AG04449 (cell line): ENCODE measurements at regions not wholly inside any gene's neighbourhood (a gene's known extent, or its start where the extent isn't known, plus 50 kb on each side); places are given as distances from the start of the nearest gene placed in this dataset.

Experiments used
- CTCF ChIA-PET: fragments of 350-600 bp; formaldehyde crosslinking; extraction: SDS; loops from one replicate; lab custom pipeline; 2021; ENCODE audit warnings: antibody characterized with exemption; lab: Yijun Ruan, JAX
- POLR2A ChIA-PET: fragments of 400-600, 350-600 bp; formaldehyde crosslinking; extraction: SDS; loops from one replicate; lab custom pipeline; 2020; ENCODE audit warnings: antibody characterized with exemption, inconsistent platforms; lab: Yijun Ruan, JAX
- DNase-seq: peaks from one replicate; pipeline ENCODE4 v3.0.0-alpha.2; 2010; ENCODE audit warnings: low read depth, low spot score
- H3K4me3 ChIP-seq: 2 replicates; pipeline ENCODE4 v1.5.1; 2011; ENCODE audit warnings: low read depth, mild to moderate bottlenecking, control low read depth, low read length
- TF ChIP-seq, protein P1 (sequence below): IDR thresholded peaks from one replicate; pipeline ENCODE4 v1.5.1; 2011; ENCODE audit warnings: mild to moderate bottlenecking, moderate library complexity, low read length, control low read depth, inconsistent platforms; ENCODE audit not compliant: insufficient read depth; ENCODE audit errors: missing control alignments

DNA sequence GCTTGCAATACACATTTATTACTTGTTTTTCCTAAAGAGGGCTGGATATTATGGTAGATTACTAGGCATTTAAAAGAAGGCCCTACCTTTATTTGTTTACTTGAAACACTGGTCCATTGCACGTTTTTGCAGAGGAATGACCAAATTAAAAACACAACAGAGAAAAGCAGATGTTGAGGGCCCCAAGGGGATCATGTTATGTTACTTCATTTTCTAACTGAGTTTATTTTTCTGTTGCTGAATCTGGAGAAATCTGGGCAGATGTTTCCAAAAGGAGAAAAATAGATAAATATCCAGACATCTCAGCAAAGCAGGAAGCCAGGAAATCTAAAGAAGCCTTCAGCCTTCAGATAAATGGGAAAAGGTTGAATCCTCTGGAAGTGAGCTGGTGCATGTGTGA lies 353.0 kb downstream of the NDFIP2 start:
- TF ChIP-seq, protein P1, sequence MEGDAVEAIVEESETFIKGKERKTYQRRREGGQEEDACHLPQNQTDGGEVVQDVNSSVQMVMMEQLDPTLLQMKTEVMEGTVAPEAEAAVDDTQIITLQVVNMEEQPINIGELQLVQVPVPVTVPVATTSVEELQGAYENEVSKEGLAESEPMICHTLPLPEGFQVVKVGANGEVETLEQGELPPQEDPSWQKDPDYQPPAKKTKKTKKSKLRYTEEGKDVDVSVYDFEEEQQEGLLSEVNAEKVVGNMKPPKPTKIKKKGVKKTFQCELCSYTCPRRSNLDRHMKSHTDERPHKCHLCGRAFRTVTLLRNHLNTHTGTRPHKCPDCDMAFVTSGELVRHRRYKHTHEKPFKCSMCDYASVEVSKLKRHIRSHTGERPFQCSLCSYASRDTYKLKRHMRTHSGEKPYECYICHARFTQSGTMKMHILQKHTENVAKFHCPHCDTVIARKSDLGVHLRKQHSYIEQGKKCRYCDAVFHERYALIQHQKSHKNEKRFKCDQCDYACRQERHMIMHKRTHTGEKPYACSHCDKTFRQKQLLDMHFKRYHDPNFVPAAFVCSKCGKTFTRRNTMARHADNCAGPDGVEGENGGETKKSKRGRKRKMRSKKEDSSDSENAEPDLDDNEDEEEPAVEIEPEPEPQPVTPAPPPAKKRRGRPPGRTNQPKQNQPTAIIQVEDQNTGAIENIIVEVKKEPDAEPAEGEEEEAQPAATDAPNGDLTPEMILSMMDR: no peak
- DNase-seq: no peak
- POLR2A ChIA-PET: no interaction called here
- CTCF ChIA-PET: interaction anchor here (1.2 kb wide), 1 partner anchor 509 kb away, joined by 3 read pairs; no protein-coding TSS in a partner anchor
- no peak overlapping the region for H3K4me3 ChIP-seq

DNA sequence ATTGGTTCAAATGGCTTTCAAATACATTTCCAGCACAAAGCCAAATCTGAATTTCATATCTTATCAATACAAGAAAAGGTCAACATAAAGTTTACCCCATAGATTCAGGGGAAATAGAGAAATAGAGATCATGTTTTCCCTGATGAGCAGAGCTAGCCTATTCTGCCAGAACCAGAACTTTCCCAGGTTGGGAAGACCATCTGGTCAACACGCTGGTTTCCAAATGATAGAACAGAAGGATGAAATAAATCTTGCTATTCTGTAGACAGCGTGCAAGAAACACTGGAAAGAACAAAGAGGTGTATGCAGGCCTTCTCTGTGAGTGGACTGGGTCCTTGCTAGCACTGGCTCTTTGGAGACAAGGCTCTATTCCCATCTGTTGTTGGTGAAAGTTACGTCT lies 350.6 kb downstream of the NDFIP2 start:
- CTCF ChIA-PET: no interaction called here
- POLR2A ChIA-PET: no interaction called here
- no peak for DNase-seq
- no peak overlapping the region for H3K4me3 ChIP-seq
- TF ChIP-seq, protein P1: no peak

DNA sequence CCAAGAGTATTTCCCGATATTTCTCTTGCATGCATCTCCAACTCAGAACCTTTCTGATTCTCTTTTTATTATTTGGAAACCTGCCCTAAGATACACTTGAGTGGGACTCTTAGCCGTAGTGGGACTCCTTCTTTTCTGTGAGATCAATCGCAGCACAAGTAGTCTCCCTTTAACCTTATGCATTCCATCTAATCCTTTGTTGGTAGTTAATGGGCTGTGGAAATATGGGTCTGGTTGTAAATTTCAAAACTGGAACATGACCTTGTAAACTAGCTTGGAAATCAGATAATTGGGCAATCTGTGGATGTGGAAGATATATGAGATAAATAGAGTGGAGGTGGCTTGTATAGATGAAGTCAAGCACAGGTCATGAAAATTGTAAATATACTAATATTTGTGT lies 350.0 kb downstream of the NDFIP2 start:
- DNase-seq: no peak
- H3K4me3 ChIP-seq: no peak overlapping the region
- TF ChIP-seq, protein P1: no peak
- ChIA-PET POLR2A (no interaction called here), CTCF (no interaction called here)

DNA sequence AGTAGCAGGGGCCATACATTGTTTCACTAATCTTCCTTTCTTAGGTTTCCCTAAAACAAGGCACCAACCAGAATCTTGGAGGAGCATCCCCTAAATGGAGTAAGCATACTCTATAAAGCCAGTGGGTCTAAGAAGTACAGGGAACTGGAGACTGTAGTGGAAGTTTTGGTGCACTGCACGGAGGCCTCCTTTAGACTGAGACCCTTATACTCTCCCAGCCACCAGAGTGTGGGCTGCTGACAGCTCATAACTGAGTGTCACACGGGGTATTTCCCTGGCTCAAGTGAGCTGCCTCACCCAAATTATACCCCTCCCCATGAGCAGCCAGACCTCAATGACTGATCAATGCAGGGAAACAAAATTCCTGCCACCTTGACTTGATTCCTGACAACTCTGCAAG lies 349.5 kb downstream of the NDFIP2 start:
- no peak for DNase-seq
- ChIA-PET POLR2A (no interaction called here), CTCF (no interaction called here)
- TF ChIP-seq, protein P1: no peak
- no peak overlapping the region for H3K4me3 ChIP-seq

DNA sequence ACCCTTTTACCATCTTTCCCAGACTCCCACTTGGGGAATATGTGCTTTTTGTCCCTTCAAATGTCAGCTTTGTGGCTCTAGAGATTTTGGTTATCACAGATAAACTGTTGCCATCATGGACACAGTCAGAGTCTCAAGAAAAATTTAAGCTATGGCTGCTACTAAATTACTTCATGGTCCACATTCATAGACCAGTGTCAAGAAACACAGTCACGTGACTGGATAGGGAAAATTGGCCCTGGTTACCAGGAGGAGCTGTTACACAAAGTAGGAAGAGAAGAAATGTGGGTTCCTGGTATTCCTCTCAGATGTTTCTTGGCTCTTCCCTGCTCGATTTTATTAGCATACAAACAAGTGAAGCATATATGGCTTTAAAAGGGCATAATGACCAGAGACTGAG lies 348.9 kb downstream of the NDFIP2 start:
- CTCF ChIA-PET: no interaction called here
- TF ChIP-seq, protein P1: no peak
- POLR2A ChIA-PET: no interaction called here
- no peak overlapping the region for H3K4me3 ChIP-seq
- no peak for DNase-seq

DNA sequence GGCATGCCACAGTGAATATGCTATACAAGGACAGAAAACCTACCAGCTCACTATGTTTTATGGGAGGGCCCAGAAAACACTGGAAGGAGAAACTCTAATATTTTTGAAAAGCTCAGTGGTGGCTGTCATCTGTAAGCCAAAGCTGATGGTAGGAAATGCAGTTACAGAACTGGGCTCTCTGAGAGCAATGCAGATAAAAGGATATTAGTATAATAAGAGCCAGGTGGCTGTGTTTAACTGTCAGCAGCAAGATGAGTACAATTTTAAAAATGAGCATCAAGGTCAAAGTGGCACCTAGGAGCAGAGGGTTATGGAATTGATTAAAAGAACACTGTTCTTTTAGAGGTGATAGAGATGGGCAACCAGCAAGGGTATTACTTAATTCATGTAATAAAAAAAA lies 345.0 kb downstream of the NDFIP2 start:
- no peak overlapping the region for H3K4me3 ChIP-seq
- ChIA-PET POLR2A (no interaction called here), CTCF (interaction anchor here (2.1 kb wide), 1 partner anchor 517 kb away, joined by 6 read pairs; no protein-coding TSS in a partner anchor)
- TF ChIP-seq, protein P1: no peak
- no peak for DNase-seq
